ENCODE measurements at regions not wholly inside any gene's neighbourhood (a gene's known extent, or its start where the extent isn't known, plus 50 kb on each side); places are given as distances from the start of the nearest gene placed in this dataset.
"Not testable (repeated sequence)": the region's sequence is repeated elsewhere in the genome, so short reads cannot be mapped to it uniquely, and the experiment has no call there.

DNA sequence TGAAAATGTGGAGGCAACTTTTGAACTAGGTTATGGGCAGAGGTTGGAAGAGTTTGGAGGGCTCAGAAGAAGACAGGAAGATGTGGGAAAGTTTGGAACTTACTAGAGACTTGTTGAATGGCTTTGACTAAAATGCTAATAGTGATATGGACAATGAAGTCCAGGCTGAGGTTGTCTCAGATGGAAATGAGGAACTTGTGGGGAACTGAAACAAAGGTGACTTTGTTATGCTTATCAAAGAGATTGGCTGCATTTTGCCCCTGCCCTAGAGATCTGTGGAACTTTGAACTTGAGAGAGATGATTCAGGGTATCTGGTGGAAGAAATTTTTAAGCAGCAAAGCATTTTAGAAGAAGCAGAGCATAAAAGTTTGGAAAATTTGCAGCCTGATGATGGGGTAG lies 499.7 kb upstream of the ATP2B1 start:
- H3K4me1 ChIP-seq (ENCODE audit: control insufficient read depth in 1 of 2, insufficient read depth in 2 of 2, low read length in 2 of 2); H3K36me3 ChIP-seq (ENCODE audit: control insufficient read depth in 1 of 2, insufficient read depth in 2 of 2, low read length in 2 of 2); H3K4me3 ChIP-seq (ENCODE audit: low read depth in 1 of 2, low read length in 2 of 2); H3K9me3 ChIP-seq (ENCODE audit: control insufficient read depth in 1 of 2, low read length in 2 of 2); H3K27ac ChIP-seq (ENCODE audit: low read length); H3K27me3 ChIP-seq (ENCODE audit: low read depth, low read length): not testable (repeated sequence)

DNA sequence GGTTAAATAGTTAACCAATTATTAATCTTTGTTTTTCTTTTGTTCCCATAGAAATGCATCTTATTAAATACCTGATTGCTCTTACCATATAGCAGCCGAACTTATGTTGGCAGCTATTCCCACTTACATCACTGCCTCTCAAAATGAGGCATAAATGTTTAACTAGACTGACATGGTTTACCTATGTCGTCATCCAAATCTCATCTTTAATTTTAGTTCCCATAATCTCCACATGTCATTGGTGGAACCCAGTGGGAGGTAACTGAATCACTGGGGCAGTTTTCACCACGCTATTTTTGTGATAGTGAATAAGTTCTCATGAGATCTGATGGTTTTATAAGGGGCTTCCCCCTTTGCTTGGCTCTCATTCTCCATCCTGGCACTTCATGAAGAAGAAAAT lies 499.2 kb upstream of the ATP2B1 start:
- no peaks in the 10 kb centered on the region for H3K27me3 ChIP-seq (ENCODE audit: low read depth, low read length)
- H3K4me1 ChIP-seq (ENCODE audit: control insufficient read depth in 1 of 2, insufficient read depth in 2 of 2, low read length in 2 of 2) = no peaks in the 10 kb centered on the region
- no peak overlapping the region for H3K4me3 ChIP-seq (ENCODE audit: low read depth in 1 of 2, low read length in 2 of 2)
- peaks cover 0 to 6% of the 10 kb centered on the region in 2 donors for H3K9me3 ChIP-seq (ENCODE audit: control insufficient read depth in 1 of 2, low read length in 2 of 2)
- H3K27ac ChIP-seq (ENCODE audit: low read length) = no peak overlapping the region
- no peaks in the 10 kb centered on the region for H3K36me3 ChIP-seq (ENCODE audit: control insufficient read depth in 1 of 2, insufficient read depth in 2 of 2, low read length in 2 of 2)

DNA sequence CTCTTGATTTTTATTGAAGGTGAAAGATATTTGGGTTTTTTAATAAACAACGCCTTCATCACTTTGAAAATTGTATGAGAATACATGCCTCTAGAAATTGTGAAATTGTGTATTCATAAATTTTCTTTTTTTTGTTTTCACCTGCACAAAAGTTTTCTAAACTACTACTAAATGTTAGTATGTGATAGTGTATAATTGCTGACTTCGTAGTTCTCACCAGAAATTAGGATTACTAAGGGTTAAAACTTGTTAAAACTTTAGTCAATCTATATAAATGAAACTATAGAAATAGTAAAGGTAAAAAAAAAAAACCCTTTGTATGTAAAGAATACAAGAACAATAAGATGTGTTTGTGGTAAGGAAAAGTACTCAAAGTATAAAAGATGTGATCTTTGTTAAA lies 496.5 kb upstream of the ATP2B1 start:
- H3K27me3 ChIP-seq (ENCODE audit: low read depth, low read length) = no peaks in the 10 kb centered on the region
- H3K36me3 ChIP-seq (ENCODE audit: control insufficient read depth in 1 of 2, insufficient read depth in 2 of 2, low read length in 2 of 2) = no peaks in the 10 kb centered on the region
- no peaks in the 10 kb centered on the region for H3K4me1 ChIP-seq (ENCODE audit: control insufficient read depth in 1 of 2, insufficient read depth in 2 of 2, low read length in 2 of 2)
- H3K27ac ChIP-seq (ENCODE audit: low read length) = no peak overlapping the region
- H3K4me3 ChIP-seq (ENCODE audit: low read depth in 1 of 2, low read length in 2 of 2) = no peak overlapping the region
- peaks cover 0 to 6% of the 10 kb centered on the region in 2 donors for H3K9me3 ChIP-seq (ENCODE audit: control insufficient read depth in 1 of 2, low read length in 2 of 2)

DNA sequence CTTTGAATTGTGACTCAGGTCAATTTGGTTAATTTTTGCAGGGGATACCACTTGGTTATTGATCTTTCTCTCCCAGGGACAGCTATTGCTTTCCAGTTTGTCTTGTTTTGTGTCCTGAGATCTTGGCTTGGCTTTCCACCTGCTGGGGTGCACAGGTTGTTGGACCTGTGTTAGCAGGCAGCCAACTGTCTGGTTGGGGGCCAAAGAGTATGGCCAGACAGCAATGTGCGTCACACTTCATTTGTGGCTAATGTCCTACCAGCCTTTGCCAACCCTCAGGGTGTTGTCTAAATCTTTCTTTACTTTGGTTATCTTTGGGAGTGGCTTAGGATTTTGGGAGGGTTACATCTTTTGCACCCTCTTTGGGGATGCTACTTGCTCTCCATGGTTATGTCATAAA lies 494.9 kb upstream of the ATP2B1 start:
- no peak overlapping the region for H3K4me3 ChIP-seq (ENCODE audit: low read depth in 1 of 2, low read length in 2 of 2)
- no peaks in the 10 kb centered on the region for H3K4me1 ChIP-seq (ENCODE audit: control insufficient read depth in 1 of 2, insufficient read depth in 2 of 2, low read length in 2 of 2)
- no peaks in the 10 kb centered on the region for H3K9me3 ChIP-seq (ENCODE audit: control insufficient read depth in 1 of 2, low read length in 2 of 2)
- H3K27ac ChIP-seq (ENCODE audit: low read length) = no peak overlapping the region
- no peaks in the 10 kb centered on the region for H3K27me3 ChIP-seq (ENCODE audit: low read depth, low read length)
- H3K36me3 ChIP-seq (ENCODE audit: control insufficient read depth in 1 of 2, insufficient read depth in 2 of 2, low read length in 2 of 2) = no peaks in the 10 kb centered on the region

DNA sequence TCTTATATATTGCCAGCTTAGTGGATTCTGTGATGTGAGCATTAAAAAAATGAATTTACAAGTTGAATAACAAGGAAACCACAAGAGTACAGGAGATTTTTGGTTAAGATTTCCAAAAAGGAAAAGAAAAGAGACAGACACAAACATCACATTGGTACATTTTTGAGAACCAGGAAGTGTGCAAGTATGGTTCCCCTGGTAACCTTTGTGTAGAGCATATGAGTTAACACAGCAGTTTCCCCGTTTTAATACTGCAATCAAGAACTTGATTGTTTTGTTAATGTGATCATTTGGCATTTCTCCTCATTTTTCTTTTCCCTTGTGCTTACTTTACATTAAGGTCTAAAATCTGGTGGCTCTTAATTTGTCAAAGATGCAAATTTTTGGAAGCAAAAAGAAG lies 490.4 kb upstream of the ATP2B1 start:
- Histone ChIP-seq H3K4me1 (ENCODE audit: control insufficient read depth in 1 of 2, insufficient read depth in 2 of 2, low read length in 2 of 2) (no peaks in the 10 kb centered on the region), H3K27me3 (ENCODE audit: low read depth, low read length) (no peaks in the 10 kb centered on the region), H3K36me3 (ENCODE audit: control insufficient read depth in 1 of 2, insufficient read depth in 2 of 2, low read length in 2 of 2) (no peaks in the 10 kb centered on the region), H3K4me3 (ENCODE audit: low read depth in 1 of 2, low read length in 2 of 2) (no peak overlapping the region), H3K9me3 (ENCODE audit: control insufficient read depth in 1 of 2, low read length in 2 of 2) (no peaks in the 10 kb centered on the region), H3K27ac (ENCODE audit: low read length) (no peak overlapping the region)

DNA sequence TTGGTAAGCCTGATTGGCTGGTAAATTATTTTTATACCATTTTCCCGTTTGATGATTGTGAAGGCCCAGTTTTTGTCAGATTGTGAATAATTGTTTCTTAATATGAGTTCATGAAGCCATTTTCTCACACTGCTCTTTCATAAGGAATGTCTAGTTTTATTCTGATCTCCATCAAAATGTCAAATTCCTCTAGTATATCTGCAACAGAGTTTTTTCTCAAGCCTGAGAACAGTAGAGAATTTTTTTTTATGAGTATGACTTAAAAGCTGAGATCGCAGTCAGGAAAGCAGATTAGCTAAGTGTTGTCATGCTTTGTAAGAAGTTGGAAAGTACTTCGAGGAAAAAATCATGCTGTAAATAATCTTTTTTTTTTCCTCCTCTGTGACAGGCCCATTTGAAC lies 484.9 kb upstream of the ATP2B1 start:
- Histone ChIP-seq H3K27ac (ENCODE audit: low read length) (no peak overlapping the region), H3K4me3 (ENCODE audit: low read depth in 1 of 2, low read length in 2 of 2) (no peak overlapping the region), H3K4me1 (ENCODE audit: control insufficient read depth in 1 of 2, insufficient read depth in 2 of 2, low read length in 2 of 2) (no peaks in the 10 kb centered on the region), H3K27me3 (ENCODE audit: low read depth, low read length) (no peaks in the 10 kb centered on the region), H3K36me3 (ENCODE audit: control insufficient read depth in 1 of 2, insufficient read depth in 2 of 2, low read length in 2 of 2) (no peaks in the 10 kb centered on the region), H3K9me3 (ENCODE audit: control insufficient read depth in 1 of 2, low read length in 2 of 2) (no peaks in the 10 kb centered on the region)

DNA sequence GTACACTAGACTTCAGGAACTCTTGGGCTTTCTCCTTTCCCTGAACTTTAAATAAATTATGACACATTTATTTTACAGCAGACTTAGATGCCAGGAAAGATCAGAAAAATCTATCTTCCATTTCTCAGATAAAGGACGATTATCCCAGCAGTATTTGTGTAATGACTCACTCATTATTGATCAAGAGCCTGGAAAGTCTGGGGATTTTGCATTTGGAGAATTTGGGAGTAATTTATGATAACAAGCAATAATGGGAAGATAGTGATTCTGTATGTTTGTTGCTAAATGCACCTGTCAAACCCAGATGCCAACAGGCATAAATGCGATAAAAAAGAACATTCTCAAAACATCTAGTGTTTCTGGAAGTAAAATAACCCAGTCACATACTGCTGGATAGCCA lies 480.2 kb upstream of the ATP2B1 start:
- Histone ChIP-seq H3K27me3 (ENCODE audit: low read depth, low read length) (no peaks in the 10 kb centered on the region), H3K4me3 (ENCODE audit: low read depth in 1 of 2, low read length in 2 of 2) (no peak overlapping the region), H3K4me1 (ENCODE audit: control insufficient read depth in 1 of 2, insufficient read depth in 2 of 2, low read length in 2 of 2) (no peaks in the 10 kb centered on the region), H3K27ac (ENCODE audit: low read length) (no peak overlapping the region), H3K9me3 (ENCODE audit: control insufficient read depth in 1 of 2, low read length in 2 of 2) (peaks cover 2 to 3% of the 10 kb centered on the region in 2 donors), H3K36me3 (ENCODE audit: control insufficient read depth in 1 of 2, insufficient read depth in 2 of 2, low read length in 2 of 2) (no peaks in the 10 kb centered on the region)

DNA sequence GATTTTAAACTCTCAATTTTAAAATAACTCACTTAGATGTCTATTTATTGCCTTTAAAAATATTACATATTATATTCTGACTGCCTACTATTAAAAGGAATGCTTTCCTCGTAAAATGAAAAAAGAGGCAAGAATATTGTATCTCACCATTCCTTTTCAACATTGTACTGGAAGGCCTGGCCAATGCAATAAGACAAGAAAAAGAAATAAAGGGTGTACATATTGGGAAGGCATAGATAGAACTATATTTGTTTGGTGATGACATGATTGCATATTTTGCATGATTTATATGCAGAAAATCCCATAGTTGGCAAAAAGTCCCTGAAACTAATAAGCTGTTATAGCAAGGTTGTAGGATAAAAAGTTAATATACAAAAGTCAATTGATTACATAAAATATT lies 474.6 kb upstream of the ATP2B1 start:
- no peak overlapping the region for H3K27ac ChIP-seq (ENCODE audit: low read length)
- H3K36me3 ChIP-seq (ENCODE audit: control insufficient read depth in 1 of 2, insufficient read depth in 2 of 2, low read length in 2 of 2) = no peaks in the 10 kb centered on the region
- no peak overlapping the region for H3K4me3 ChIP-seq (ENCODE audit: low read depth in 1 of 2, low read length in 2 of 2)
- H3K9me3 ChIP-seq (ENCODE audit: control insufficient read depth in 1 of 2, low read length in 2 of 2) = peaks cover 6 to 11% of the 10 kb centered on the region in 2 donors
- no peaks in the 10 kb centered on the region for H3K4me1 ChIP-seq (ENCODE audit: control insufficient read depth in 1 of 2, insufficient read depth in 2 of 2, low read length in 2 of 2)
- no peaks in the 10 kb centered on the region for H3K27me3 ChIP-seq (ENCODE audit: low read depth, low read length)

DNA sequence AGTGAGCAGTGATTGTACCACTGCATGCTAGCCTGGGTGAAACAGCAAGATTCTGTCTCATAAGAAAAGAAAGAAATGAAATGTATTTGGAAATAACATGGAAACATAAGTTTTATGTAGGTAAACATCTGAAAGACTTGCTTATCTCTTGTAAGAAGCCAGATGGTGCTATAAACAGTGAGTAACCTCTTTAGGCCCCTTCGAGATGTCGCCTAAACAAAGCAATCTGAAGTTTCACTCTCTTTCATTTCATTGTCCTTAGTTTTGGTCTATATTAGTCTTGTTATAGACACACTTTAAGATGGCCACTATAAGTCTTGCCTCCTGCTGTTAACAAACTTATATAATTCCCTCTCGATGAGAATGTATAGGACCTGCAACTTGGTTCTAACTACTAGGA lies 472.6 kb upstream of the ATP2B1 start:
- no peak overlapping the region for H3K4me3 ChIP-seq (ENCODE audit: low read depth in 1 of 2, low read length in 2 of 2)
- no peaks in the 10 kb centered on the region for H3K27me3 ChIP-seq (ENCODE audit: low read depth, low read length)
- peaks cover 6 to 11% of the 10 kb centered on the region in 2 donors for H3K9me3 ChIP-seq (ENCODE audit: control insufficient read depth in 1 of 2, low read length in 2 of 2)
- H3K36me3 ChIP-seq (ENCODE audit: control insufficient read depth in 1 of 2, insufficient read depth in 2 of 2, low read length in 2 of 2) = no peaks in the 10 kb centered on the region
- H3K27ac ChIP-seq (ENCODE audit: low read length) = no peak overlapping the region
- no peaks in the 10 kb centered on the region for H3K4me1 ChIP-seq (ENCODE audit: control insufficient read depth in 1 of 2, insufficient read depth in 2 of 2, low read length in 2 of 2)

DNA sequence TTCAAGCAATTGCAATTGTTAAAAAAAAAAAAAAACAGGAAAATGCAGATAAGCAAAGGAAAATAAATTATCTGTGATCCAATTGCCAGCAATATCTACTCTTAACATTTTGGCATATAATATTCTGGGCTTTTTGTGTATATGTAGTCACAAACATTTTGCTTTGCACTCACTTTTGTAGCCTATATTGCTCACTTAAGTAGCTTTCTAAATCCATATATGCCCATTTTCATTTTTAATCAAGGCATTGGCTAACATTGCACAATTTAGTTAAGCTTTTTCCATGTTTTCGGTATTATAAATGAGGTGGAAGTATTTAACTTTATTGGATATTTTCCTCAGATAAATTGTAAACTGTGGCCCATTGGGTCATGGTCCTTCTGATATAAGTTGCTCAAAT lies 466.3 kb upstream of the ATP2B1 start:
- no peaks in the 10 kb centered on the region for H3K4me1 ChIP-seq (ENCODE audit: control insufficient read depth in 1 of 2, insufficient read depth in 2 of 2, low read length in 2 of 2)
- no peaks in the 10 kb centered on the region for H3K36me3 ChIP-seq (ENCODE audit: control insufficient read depth in 1 of 2, insufficient read depth in 2 of 2, low read length in 2 of 2)

DNA sequence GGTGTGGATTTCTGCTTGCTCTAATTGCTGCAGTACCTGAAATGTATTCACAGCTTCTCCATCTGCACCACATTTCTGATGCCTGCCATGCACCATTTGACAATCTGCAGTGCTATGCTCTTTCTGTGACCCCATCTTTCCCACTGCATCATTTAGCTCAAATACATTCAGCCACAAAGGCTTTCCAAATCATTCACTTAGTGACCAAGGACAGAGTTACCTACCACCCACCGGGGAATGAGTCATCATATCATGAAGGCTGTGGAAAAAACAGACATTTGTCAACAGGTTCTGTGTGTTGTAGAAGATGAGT lies 465.5 kb upstream of the ATP2B1 start:
- Histone ChIP-seq H3K27me3 (ENCODE audit: low read depth, low read length) (no peaks in the 10 kb centered on the region), H3K4me1 (ENCODE audit: control insufficient read depth in 1 of 2, insufficient read depth in 2 of 2, low read length in 2 of 2) (no peaks in the 10 kb centered on the region), H3K27ac (ENCODE audit: low read length) (no peak overlapping the region), H3K4me3 (ENCODE audit: low read depth in 1 of 2, low read length in 2 of 2) (no peak overlapping the region), H3K9me3 (ENCODE audit: control insufficient read depth in 1 of 2, low read length in 2 of 2) (no peaks in the 10 kb centered on the region), H3K36me3 (ENCODE audit: control insufficient read depth in 1 of 2, insufficient read depth in 2 of 2, low read length in 2 of 2) (no peaks in the 10 kb centered on the region)

More for the DNA sequence above, 466.3 kb upstream of the ATP2B1 start:
- Histone ChIP-seq H3K9me3 (ENCODE audit: control insufficient read depth in 1 of 2, low read length in 2 of 2) (no peaks in the 10 kb centered on the region), H3K27ac (ENCODE audit: low read length) (no peak overlapping the region), H3K4me3 (ENCODE audit: low read depth in 1 of 2, low read length in 2 of 2) (no peak overlapping the region), H3K27me3 (ENCODE audit: low read depth, low read length) (no peaks in the 10 kb centered on the region)

DNA sequence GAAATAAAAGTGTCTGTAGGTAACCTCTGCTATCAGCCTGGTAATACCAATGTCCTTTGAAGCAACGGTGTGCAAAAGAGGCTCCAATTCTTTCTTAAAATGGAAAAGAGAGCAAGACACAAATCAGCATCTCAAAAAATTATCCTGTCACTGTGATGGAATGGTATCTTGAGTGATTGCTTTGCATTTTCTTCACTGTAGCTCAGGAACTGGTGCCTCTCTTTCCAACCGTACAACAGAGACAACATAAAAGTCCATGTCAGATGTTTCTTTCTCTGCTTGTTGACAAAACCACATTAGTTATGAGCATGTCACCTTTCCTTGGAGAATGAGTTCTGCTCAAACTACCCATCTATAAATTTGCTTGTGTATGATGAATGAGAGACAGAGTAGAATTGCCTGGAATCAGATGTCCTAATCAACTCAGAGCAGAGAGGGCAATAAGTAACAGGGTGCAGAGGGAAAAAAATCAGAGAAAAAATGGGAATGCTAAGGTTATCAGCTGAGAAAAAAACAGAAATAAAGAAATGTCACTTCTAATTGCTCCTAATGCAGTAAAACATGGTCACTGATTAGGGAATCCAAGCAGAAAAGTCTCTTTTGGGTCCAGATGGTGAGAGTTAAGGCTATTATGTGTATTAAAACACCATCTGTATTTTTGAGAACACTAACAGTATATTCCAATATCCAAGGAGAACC lies 465.0 kb upstream of the ATP2B1 start:
- H3K4me3 ChIP-seq (ENCODE audit: low read depth in 1 of 2, low read length in 2 of 2) = no peak overlapping the region
- H3K4me1 ChIP-seq (ENCODE audit: control insufficient read depth in 1 of 2, insufficient read depth in 2 of 2, low read length in 2 of 2) = no peaks in the 10 kb centered on the region
- no peaks in the 10 kb centered on the region for H3K36me3 ChIP-seq (ENCODE audit: control insufficient read depth in 1 of 2, insufficient read depth in 2 of 2, low read length in 2 of 2)
- H3K27me3 ChIP-seq (ENCODE audit: low read depth, low read length) = no peaks in the 10 kb centered on the region
- no peaks in the 10 kb centered on the region for H3K9me3 ChIP-seq (ENCODE audit: control insufficient read depth in 1 of 2, low read length in 2 of 2)
- H3K27ac ChIP-seq (ENCODE audit: low read length) = no peak overlapping the region

Data from muscle layer of duodenum (tissue), 2 donors.